A549 (cell line): ENCODE measurements at regions not wholly inside any gene's neighbourhood (a gene's known extent, or its start where the extent isn't known, plus 50 kb on each side); places are given as distances from the start of the nearest gene placed in this dataset.

Experiments
- ATAC-seq, 2 experiments: fragments of 200-7000 bp in 1 of 2; fragments of >200 bp in 1 of 2; cut with Nextera tagmentation in 1 of 2; cut with Tn5 transposase in 1 of 2; 3 replicates each; pipeline versions ENCODE4 v1.8.0 to v1.9.1; 2018 to 2020; ENCODE audit warnings: mild to moderate bottlenecking in 1 of 2, moderate library complexity in 1 of 2
- CTCF ChIA-PET: fragments of 300-600 bp; sonication (Branson Sonifier 250); formaldehyde crosslinking; extraction: SDS; loops from one replicate; lab custom pipeline; 2021; ENCODE audit warnings: antibody characterized with exemption, inconsistent platforms; lab: Yijun Ruan, JAX
- POLR2A ChIA-PET: fragments of 350-600 bp; formaldehyde crosslinking; extraction: SDS; loops from one replicate; lab custom pipeline; 2021; ENCODE audit warnings: antibody characterized with exemption, inconsistent platforms; lab: Yijun Ruan, JAX
- DNase-seq, 2 experiments: peaks; one replicate each; pipeline versions ENCODE4 v3.0.0 to v3.0.0-alpha.2; 2011 to 2016; ENCODE audit warnings: low read depth in 1 of 2, low spot score in 1 of 2
- FAIRE-seq: peaks from 2 replicates; lab custom pipeline; 2011; peaks lifted over from hg19 to GRCh38; lab: Jason Lieb, UNC
- H3K27ac ChIP-seq, 2 experiments: fragments of >200 bp; sonication (Bioruptor Twin); formaldehyde crosslinking; 3 replicates each; pipeline ENCODE4 v1.5.1; 2016 to 2017
- H3K4me1 ChIP-seq: fragments of >200 bp; sonication (Bioruptor Twin); formaldehyde crosslinking; 3 replicates; pipeline ENCODE4 v1.6.1; 2016
- H3K4me2 ChIP-seq: fragments of >200 bp; sonication (Bioruptor Twin); formaldehyde crosslinking; 3 replicates; pipeline ENCODE4 v1.6.1; 2016
- H3K4me3 ChIP-seq: fragments of >200 bp; sonication (Bioruptor Twin); formaldehyde crosslinking; 3 replicates; pipeline ENCODE4 v1.5.1; 2016
- H3K9me3 ChIP-seq: fragments of >200 bp; sonication (Bioruptor Twin); formaldehyde crosslinking; 3 replicates; pipeline ENCODE4 v1.6.1; 2016
- CBX8 ChIP-seq: fragments of 200-600 bp; sonication (generic); IDR thresholded peaks from 2 replicates; pipeline ENCODE4 v1.6.1; 2016
- CHD2 ChIP-seq: fragments of 150-350 bp; IDR thresholded peaks from 2 replicates; pipeline ENCODE4 v1.6.1; 2014; ENCODE audit warnings: low read length; ENCODE audit not compliant: partially characterized antibody
- EHMT2 ChIP-seq: fragments of 200-600 bp; sonication (generic); IDR thresholded peaks from 2 replicates; pipeline ENCODE4 v1.6.1; 2016; ENCODE audit warnings: antibody characterized with exemption, low read depth, mild to moderate bottlenecking, moderate library complexity
- EP300 ChIP-seq, 2 experiments: fragments of >200 bp; sonication (Bioruptor Twin); formaldehyde crosslinking; IDR thresholded peaks; 2 replicates in 1 of 2; 3 replicates in 1 of 2; pipeline ENCODE4 v1.6.1; 2016 to 2017
- FOSB ChIP-seq: fragments of 250-450 bp; sonication (Bioruptor Pico); IDR thresholded peaks from 2 replicates; pipeline ENCODE4 v1.5.0; 2020; ENCODE audit warnings: mild to moderate bottlenecking, moderate library complexity
- FOXS1 ChIP-seq: fragments of 250-450 bp; sonication (Bioruptor Pico); IDR thresholded peaks from 2 replicates; pipeline ENCODE4 v1.5.0; 2020; ENCODE audit warnings: mild to moderate bottlenecking, moderate library complexity
- HDAC2 ChIP-seq: fragments of 200-600 bp; sonication (generic); IDR thresholded peaks from 2 replicates; pipeline ENCODE4 v1.6.1; 2016
- HEYL ChIP-seq: fragments of 250-450 bp; sonication (Bioruptor Pico); IDR thresholded peaks from 2 replicates; pipeline ENCODE4 v1.8.0; 2021; ENCODE audit warnings: mild to moderate bottlenecking, moderate library complexity
- HOXB13 ChIP-seq: fragments of 250-450 bp; sonication (Bioruptor Pico); IDR thresholded peaks from 2 replicates; pipeline ENCODE4 v1.5.0; 2020; ENCODE audit warnings: low read depth, mild to moderate bottlenecking, moderate library complexity
- HOXB5 ChIP-seq: fragments of 250-450 bp; sonication (Bioruptor Pico); IDR thresholded peaks from 2 replicates; pipeline ENCODE4 v1.5.0; 2020; ENCODE audit warnings: mild to moderate bottlenecking, moderate library complexity
- KDM1A ChIP-seq: fragments of 200-600 bp; sonication (generic); IDR thresholded peaks from 2 replicates; pipeline ENCODE4 v1.6.1; 2016; ENCODE audit warnings: low read depth, mild to moderate bottlenecking
- MAFK ChIP-seq: fragments of 450-650 bp; IDR thresholded peaks from 2 replicates; pipeline ENCODE4 v1.6.1; 2014; ENCODE audit not compliant: partially characterized antibody
- MYC ChIP-seq: IDR thresholded peaks from 2 replicates; pipeline ENCODE4 v1.6.1; 2012; ENCODE audit warnings: mild to moderate bottlenecking, inconsistent platforms, low read length, improper control_type of control experiment, borderline replicate concordance
- POLR2A ChIP-seq: IDR thresholded peaks from 2 replicates; pipeline ENCODE4 v1.6.1; 2012; ENCODE audit warnings: mild to moderate bottlenecking, low read length
- RARB ChIP-seq: fragments of 250-450 bp; sonication (Bioruptor Pico); IDR thresholded peaks from 2 replicates; pipeline ENCODE4 v1.8.0; 2021; ENCODE audit warnings: mild to moderate bottlenecking, moderate library complexity
- SREBF2 ChIP-seq: fragments of 450-650 bp; IDR thresholded peaks from 2 replicates; pipeline ENCODE4 v1.6.1; 2014; ENCODE audit warnings: mild to moderate bottlenecking, moderate library complexity
- TFCP2L1 ChIP-seq: fragments of 250-450 bp; sonication (Bioruptor Pico); IDR thresholded peaks from 2 replicates; pipeline ENCODE4 v1.5.0; 2021; ENCODE audit warnings: mild to moderate bottlenecking
- ZSCAN20 ChIP-seq: fragments of 250-450 bp; sonication (Bioruptor Pico); IDR thresholded peaks from 2 replicates; pipeline ENCODE4 v1.8.0; 2022; ENCODE audit warnings: mild to moderate bottlenecking, moderate library complexity
- WGBS: methylation state at CpG from one replicate; pipeline ENCODE4 v1.1.6; 2017; ENCODE audit errors: missing lambda C conversion rate; 5-methylcytosine and 5-hydroxymethylcytosine counted together
- TF ChIP-seq, protein P1 (sequence below): IDR thresholded peaks from 2 replicates; pipeline ENCODE4 v1.6.1; 2012
- TF ChIP-seq, protein P2 (sequence below): fragments of 200-600 bp; sonication (generic); IDR thresholded peaks from 2 replicates; pipeline ENCODE4 v1.6.1; 2016; ENCODE audit warnings: antibody characterized with exemption, mild to moderate bottlenecking, moderate library complexity
- TF ChIP-seq, protein P3 (sequence below): fragments of >200 bp; sonication (Bioruptor Twin); formaldehyde crosslinking; IDR thresholded peaks from 2 replicates; pipeline ENCODE4 v1.6.1; 2016
- TF ChIP-seq, protein P4 (sequence below): fragments of 450-650 bp; IDR thresholded peaks from 2 replicates; pipeline ENCODE4 v1.6.1; 2014; ENCODE audit warnings: antibody characterized with exemption
- TF ChIP-seq, protein P5 (sequence below): fragments of 250-450 bp; sonication (Bioruptor Pico); IDR thresholded peaks from 2 replicates; pipeline ENCODE4 v1.5.0; 2021; ENCODE audit warnings: mild to moderate bottlenecking, moderate library complexity, borderline replicate concordance

DNA sequence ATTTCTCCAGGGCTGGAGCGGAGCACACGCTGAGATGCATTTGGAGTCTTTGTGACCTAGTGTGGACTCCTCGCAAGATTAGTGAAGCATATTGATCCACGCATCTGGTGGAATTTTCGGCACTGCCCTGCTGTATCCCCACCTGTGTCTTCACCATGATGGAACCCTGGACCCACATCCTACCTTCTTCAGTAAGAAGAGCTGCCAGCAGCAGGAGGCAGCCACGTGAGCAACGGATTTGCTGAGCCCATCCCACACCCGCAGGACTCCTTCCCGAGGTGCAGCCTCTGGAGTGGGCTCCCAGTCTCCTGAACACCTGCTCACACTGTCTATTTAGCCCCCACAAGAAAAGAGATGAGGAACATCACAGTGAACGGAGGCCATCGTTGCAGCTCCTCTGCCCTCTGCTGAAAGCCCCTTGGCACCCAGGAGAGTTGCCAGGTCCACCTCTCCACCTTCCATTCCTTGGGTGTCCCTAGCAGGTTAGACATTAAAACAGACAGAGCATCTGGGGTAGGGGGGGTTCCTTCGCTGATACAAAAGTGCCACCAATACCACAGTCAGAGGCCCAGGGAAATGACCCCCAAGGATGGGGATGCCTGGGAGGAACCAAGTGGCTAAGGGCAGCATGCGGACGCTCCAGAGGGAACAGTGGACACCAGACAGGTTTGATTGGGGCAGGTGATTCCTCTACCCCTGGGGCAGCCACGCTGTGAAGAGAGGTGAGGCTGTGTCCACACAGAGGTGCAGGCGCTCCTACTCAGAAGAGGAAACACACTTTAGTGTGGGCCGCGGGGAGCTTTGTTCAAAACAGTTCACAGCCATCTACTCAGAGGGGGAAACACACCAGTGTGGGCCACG is 302.8 kb upstream of the SALL3 start:
- Histone ChIP-seq H3K27ac (no peak overlapping the region), H3K4me3 (no peak overlapping the region), H3K9me3 (no peaks in the 10 kb centered on the region), H3K4me1 (no peaks in the 10 kb centered on the region), H3K4me2 (no peak overlapping the region)
- ChIA-PET POLR2A (no interaction called here), CTCF (no interaction called here)
- DNase-seq (no peak), ATAC-seq (no peak), FAIRE-seq (no peak)
- 34% methylated on average over 16 of the region's 19 CpGs for WGBS
- TF ChIP-seq FOXS1 (CRISPR knock-in tag), result no peak
- TF ChIP-seq EHMT2, result no peak
- no peak for TF ChIP-seq CHD2
- TF ChIP-seq, protein P1, sequence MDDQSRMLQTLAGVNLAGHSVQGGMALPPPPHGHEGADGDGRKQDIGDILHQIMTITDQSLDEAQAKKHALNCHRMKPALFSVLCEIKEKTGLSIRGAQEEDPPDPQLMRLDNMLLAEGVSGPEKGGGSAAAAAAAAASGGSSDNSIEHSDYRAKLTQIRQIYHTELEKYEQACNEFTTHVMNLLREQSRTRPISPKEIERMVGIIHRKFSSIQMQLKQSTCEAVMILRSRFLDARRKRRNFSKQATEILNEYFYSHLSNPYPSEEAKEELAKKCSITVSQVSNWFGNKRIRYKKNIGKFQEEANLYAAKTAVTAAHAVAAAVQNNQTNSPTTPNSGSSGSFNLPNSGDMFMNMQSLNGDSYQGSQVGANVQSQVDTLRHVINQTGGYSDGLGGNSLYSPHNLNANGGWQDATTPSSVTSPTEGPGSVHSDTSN, result no peak
- TF ChIP-seq TFCP2L1 (CRISPR knock-in tag), result no peak
- TF ChIP-seq EP300 (IDR thresholded peaks at IDR 0.05), result no peak
- TF ChIP-seq HOXB5, result no peak
- TF ChIP-seq HOXB13 (CRISPR knock-in tag), result no peak
- no peak for TF ChIP-seq HDAC2

DNA sequence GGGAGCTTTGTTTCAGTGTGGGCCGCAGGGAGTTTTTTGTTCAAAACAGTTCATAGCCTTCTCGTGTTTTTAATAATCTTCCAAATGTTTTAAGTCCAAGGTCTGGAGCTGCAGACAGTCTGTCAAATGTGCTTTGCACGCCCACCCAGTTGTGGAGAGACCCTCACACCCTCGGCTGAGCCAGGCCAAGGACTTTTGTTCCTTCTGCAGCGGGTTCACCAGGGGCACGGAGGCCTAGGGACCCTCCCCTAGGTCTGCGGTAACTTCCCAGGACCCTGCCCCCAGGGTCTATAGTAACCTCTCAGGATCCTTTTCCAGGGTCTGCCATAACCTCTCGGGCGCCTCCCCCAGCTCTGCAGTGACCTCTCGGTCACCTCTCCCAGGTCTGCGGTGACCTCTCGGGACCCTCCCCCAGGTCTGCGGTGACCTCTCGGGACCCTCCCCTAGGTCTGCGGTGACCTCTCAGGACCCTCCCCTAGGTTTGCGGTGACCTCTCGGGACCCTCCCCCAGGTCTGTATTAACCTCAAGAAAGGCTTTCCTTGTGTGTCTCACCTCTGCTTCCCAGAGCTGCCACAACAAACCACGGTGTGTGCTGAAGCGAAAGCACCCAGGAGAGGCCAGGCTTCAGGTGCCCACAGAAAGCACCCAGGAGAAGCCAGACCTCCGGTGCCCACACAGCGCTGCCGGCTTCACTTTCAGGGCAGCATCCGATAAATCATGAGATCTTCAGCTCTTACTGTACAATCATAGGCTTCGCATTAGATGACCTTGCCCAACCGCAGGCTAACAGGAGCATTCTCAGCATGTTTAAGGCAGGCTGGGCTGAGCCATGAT is 301.9 kb upstream of the SALL3 start:
- no peak overlapping the region for H3K27ac ChIP-seq
- no peaks in the 10 kb centered on the region for H3K9me3 ChIP-seq
- no peak for DNase-seq
- CTCF ChIA-PET, result no interaction called here
- POLR2A ChIA-PET, result no interaction called here
- WGBS, result 39% methylated on average over 14 of the region's 25 CpGs
- no peaks in the 10 kb centered on the region for H3K4me1 ChIP-seq
- ATAC-seq, result no peak
- TF ChIP-seq ZSCAN20, result no peak
- TF ChIP-seq FOXS1 (CRISPR knock-in tag), result no peak
- TF ChIP-seq SREBF2, result no peak
- TF ChIP-seq, protein P2, sequence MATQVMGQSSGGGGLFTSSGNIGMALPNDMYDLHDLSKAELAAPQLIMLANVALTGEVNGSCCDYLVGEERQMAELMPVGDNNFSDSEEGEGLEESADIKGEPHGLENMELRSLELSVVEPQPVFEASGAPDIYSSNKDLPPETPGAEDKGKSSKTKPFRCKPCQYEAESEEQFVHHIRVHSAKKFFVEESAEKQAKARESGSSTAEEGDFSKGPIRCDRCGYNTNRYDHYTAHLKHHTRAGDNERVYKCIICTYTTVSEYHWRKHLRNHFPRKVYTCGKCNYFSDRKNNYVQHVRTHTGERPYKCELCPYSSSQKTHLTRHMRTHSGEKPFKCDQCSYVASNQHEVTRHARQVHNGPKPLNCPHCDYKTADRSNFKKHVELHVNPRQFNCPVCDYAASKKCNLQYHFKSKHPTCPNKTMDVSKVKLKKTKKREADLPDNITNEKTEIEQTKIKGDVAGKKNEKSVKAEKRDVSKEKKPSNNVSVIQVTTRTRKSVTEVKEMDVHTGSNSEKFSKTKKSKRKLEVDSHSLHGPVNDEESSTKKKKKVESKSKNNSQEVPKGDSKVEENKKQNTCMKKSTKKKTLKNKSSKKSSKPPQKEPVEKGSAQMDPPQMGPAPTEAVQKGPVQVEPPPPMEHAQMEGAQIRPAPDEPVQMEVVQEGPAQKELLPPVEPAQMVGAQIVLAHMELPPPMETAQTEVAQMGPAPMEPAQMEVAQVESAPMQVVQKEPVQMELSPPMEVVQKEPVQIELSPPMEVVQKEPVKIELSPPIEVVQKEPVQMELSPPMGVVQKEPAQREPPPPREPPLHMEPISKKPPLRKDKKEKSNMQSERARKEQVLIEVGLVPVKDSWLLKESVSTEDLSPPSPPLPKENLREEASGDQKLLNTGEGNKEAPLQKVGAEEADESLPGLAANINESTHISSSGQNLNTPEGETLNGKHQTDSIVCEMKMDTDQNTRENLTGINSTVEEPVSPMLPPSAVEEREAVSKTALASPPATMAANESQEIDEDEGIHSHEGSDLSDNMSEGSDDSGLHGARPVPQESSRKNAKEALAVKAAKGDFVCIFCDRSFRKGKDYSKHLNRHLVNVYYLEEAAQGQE, result no peak
- TF ChIP-seq, protein P1, result no peak
- no peak for TF ChIP-seq HOXB5
- TF ChIP-seq FOSB (CRISPR knock-in tag), result no peak
- no peak for TF ChIP-seq HEYL (CRISPR knock-in tag)
- no peak for TF ChIP-seq RARB (CRISPR knock-in tag)
- TF ChIP-seq, protein P3, sequence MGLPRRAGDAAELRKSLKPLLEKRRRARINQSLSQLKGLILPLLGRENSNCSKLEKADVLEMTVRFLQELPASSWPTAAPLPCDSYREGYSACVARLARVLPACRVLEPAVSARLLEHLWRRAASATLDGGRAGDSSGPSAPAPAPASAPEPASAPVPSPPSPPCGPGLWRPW, result no peak
- no peak for TF ChIP-seq CBX8
- TF ChIP-seq, protein P4, sequence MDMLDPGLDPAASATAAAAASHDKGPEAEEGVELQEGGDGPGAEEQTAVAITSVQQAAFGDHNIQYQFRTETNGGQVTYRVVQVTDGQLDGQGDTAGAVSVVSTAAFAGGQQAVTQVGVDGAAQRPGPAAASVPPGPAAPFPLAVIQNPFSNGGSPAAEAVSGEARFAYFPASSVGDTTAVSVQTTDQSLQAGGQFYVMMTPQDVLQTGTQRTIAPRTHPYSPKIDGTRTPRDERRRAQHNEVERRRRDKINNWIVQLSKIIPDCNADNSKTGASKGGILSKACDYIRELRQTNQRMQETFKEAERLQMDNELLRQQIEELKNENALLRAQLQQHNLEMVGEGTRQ, result no peak
- TF ChIP-seq, protein P5, sequence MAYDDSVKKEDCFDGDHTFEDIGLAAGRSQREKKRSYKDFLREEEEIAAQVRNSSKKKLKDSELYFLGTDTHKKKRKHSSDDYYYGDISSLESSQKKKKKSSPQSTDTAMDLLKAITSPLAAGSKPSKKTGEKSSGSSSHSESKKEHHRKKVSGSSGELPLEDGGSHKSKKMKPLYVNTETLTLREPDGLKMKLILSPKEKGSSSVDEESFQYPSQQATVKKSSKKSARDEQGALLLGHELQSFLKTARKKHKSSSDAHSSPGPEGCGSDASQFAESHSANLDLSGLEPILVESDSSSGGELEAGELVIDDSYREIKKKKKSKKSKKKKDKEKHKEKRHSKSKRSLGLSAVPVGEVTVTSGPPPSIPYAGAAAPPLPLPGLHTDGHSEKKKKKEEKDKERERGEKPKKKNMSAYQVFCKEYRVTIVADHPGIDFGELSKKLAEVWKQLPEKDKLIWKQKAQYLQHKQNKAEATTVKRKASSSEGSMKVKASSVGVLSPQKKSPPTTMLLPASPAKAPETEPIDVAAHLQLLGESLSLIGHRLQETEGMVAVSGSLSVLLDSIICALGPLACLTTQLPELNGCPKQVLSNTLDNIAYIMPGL, result no peak
- no peak for TF ChIP-seq KDM1A
- no peak for TF ChIP-seq MYC
- no peak for TF ChIP-seq POLR2A
- TF ChIP-seq CHD2, result no peak
- TF ChIP-seq MAFK, result no peak
- TF ChIP-seq, all 56 proteins: peak for 0
- H3K4me2 ChIP-seq, result no peak overlapping the region
- FAIRE-seq, result no peak
- H3K4me3 ChIP-seq, result no peak overlapping the region
